ENCODE measurements at regions not wholly inside any gene's neighbourhood (a gene's known extent, or its start where the extent isn't known, plus 50 kb on each side); places are given as distances from the start of the nearest gene placed in this dataset.
"Not testable (repeated sequence)": the region's sequence is repeated elsewhere in the genome, so short reads cannot be mapped to it uniquely, and the experiment has no call there.

- H3K4me3 ChIP-seq (ENCODE audit: low read length) = no peak overlapping the region
- no peaks in the 10 kb centered on the region for H3K4me1 ChIP-seq (ENCODE audit: control insufficient read depth, insufficient read depth, low read length)
- no peak overlapping the region for H3K27ac ChIP-seq (ENCODE audit: low read length)
- no peaks in the 10 kb centered on the region for H3K27me3 ChIP-seq (ENCODE audit: control insufficient read depth, insufficient read depth, low read length)
- H3K9me3 ChIP-seq (ENCODE audit: control insufficient read depth, insufficient read depth, low read length) = no peaks in the 10 kb centered on the region
- no peak for DNase-seq (ENCODE audit: low read depth, low spot score)
- WGBS (ENCODE audit: insufficient coverage, insufficient read length) = no CpG with 5 or more reads among the region's 6 CpGs
- no peaks in the 10 kb centered on the region; the same call in 1 of the 2 replicates for H3K36me3 ChIP-seq (ENCODE audit: control insufficient read depth, insufficient read depth, low read length)
These were observed 221.3 kb downstream of the FOXD2 start for GRCh38 chr1:47659146-47659545.

- Histone ChIP-seq H3K4me3 (ENCODE audit: low read length) (no peak overlapping the region), H3K36me3 (ENCODE audit: control insufficient read depth, insufficient read depth, low read length) (no peaks in the 10 kb centered on the region; the same call in 1 of the 2 replicates), H3K4me1 (ENCODE audit: control insufficient read depth, insufficient read depth, low read length) (no peaks in the 10 kb centered on the region), H3K9me3 (ENCODE audit: control insufficient read depth, insufficient read depth, low read length) (no peaks in the 10 kb centered on the region), H3K27ac (ENCODE audit: low read length) (no peak overlapping the region), H3K27me3 (ENCODE audit: control insufficient read depth, insufficient read depth, low read length) (no peaks in the 10 kb centered on the region)
- no CpG with 5 or more reads among the region's 1 CpG for WGBS (ENCODE audit: insufficient coverage, insufficient read length)
- DNase-seq (ENCODE audit: low read depth, low spot score) = no peak
These were observed 222.8 kb downstream of the FOXD2 start for GRCh38 chr1:47660622-47661021.

- DNase-seq (ENCODE audit: low read depth, low spot score) = no peak
- Histone ChIP-seq H3K27me3 (ENCODE audit: control insufficient read depth, insufficient read depth, low read length) (no peaks in the 10 kb centered on the region), H3K4me1 (ENCODE audit: control insufficient read depth, insufficient read depth, low read length) (no peaks in the 10 kb centered on the region), H3K36me3 (ENCODE audit: control insufficient read depth, insufficient read depth, low read length) (no peaks in the 10 kb centered on the region; the same call in 1 of the 2 replicates), H3K27ac (ENCODE audit: low read length) (no peak overlapping the region), H3K9me3 (ENCODE audit: control insufficient read depth, insufficient read depth, low read length) (no peaks in the 10 kb centered on the region), H3K4me3 (ENCODE audit: low read length) (no peak overlapping the region)
- no CpG with 5 or more reads among the region's 6 CpGs for WGBS (ENCODE audit: insufficient coverage, insufficient read length)
These were observed 223.2 kb downstream of the FOXD2 start for GRCh38 chr1:47661040-47661439.

- no peak for DNase-seq (ENCODE audit: low read depth, low spot score)
- WGBS (ENCODE audit: insufficient coverage, insufficient read length) = no CpG with 5 or more reads among the region's 3 CpGs
These were observed 224.2 kb downstream of the FOXD2 start for GRCh38 chr1:47662068-47662467.

GRCh38 chr1:47663286-47663685 is 225.4 kb downstream of the FOXD2 start:
- Histone ChIP-seq H3K9me3 (ENCODE audit: control insufficient read depth, insufficient read depth, low read length) (no peaks in the 10 kb centered on the region), H3K27ac (ENCODE audit: low read length) (no peak overlapping the region)

More at GRCh38 chr1:47662068-47662467, 224.2 kb downstream of the FOXD2 start:
- Histone ChIP-seq H3K27ac (ENCODE audit: low read length) (no peak overlapping the region), H3K36me3 (ENCODE audit: control insufficient read depth, insufficient read depth, low read length) (no peaks in the 10 kb centered on the region; the same call in 1 of the 2 replicates), H3K4me1 (ENCODE audit: control insufficient read depth, insufficient read depth, low read length) (no peaks in the 10 kb centered on the region), H3K4me3 (ENCODE audit: low read length) (no peak overlapping the region), H3K9me3 (ENCODE audit: control insufficient read depth, insufficient read depth, low read length) (no peaks in the 10 kb centered on the region), H3K27me3 (ENCODE audit: control insufficient read depth, insufficient read depth, low read length) (no peaks in the 10 kb centered on the region)

GRCh38 chr1:47664356-47664755 is 226.5 kb downstream of the FOXD2 start:
- H3K4me3 ChIP-seq (ENCODE audit: low read length) = no peak overlapping the region
- no CpG with 5 or more reads among the region's 4 CpGs for WGBS (ENCODE audit: insufficient coverage, insufficient read length)
- no peak for DNase-seq (ENCODE audit: low read depth, low spot score)
- no peaks in the 10 kb centered on the region for H3K4me1 ChIP-seq (ENCODE audit: control insufficient read depth, insufficient read depth, low read length)
- no peaks in the 10 kb centered on the region for H3K27me3 ChIP-seq (ENCODE audit: control insufficient read depth, insufficient read depth, low read length)
- H3K27ac ChIP-seq (ENCODE audit: low read length) = no peak overlapping the region
- H3K9me3 ChIP-seq (ENCODE audit: control insufficient read depth, insufficient read depth, low read length) = no peaks in the 10 kb centered on the region
- H3K36me3 ChIP-seq (ENCODE audit: control insufficient read depth, insufficient read depth, low read length) = no peaks in the 10 kb centered on the region

More at GRCh38 chr1:47663286-47663685, 225.4 kb downstream of the FOXD2 start:
- Histone ChIP-seq H3K4me1 (ENCODE audit: control insufficient read depth, insufficient read depth, low read length) (no peaks in the 10 kb centered on the region), H3K36me3 (ENCODE audit: control insufficient read depth, insufficient read depth, low read length) (no peaks in the 10 kb centered on the region; the same call in 1 of the 2 replicates), H3K4me3 (ENCODE audit: low read length) (no peak overlapping the region), H3K27me3 (ENCODE audit: control insufficient read depth, insufficient read depth, low read length) (no peaks in the 10 kb centered on the region)
- DNase-seq (ENCODE audit: low read depth, low spot score) = no peak
- WGBS (ENCODE audit: insufficient coverage, insufficient read length) = no CpG with 5 or more reads among the region's 6 CpGs

- not testable (repeated sequence) for DNase-seq (ENCODE audit: low read depth, low spot score); H3K27me3 ChIP-seq (ENCODE audit: control insufficient read depth, insufficient read depth, low read length); H3K9me3 ChIP-seq (ENCODE audit: control insufficient read depth, insufficient read depth, low read length); H3K27ac ChIP-seq (ENCODE audit: low read length); H3K4me1 ChIP-seq (ENCODE audit: control insufficient read depth, insufficient read depth, low read length); H3K4me3 ChIP-seq (ENCODE audit: low read length); H3K36me3 ChIP-seq (ENCODE audit: control insufficient read depth, insufficient read depth, low read length)
- no CpG with 5 or more reads among the region's 8 CpGs for WGBS (ENCODE audit: insufficient coverage, insufficient read length)
These were observed 227.1 kb downstream of the FOXD2 start for GRCh38 chr1:47664896-47665295.

- Histone ChIP-seq H3K9me3 (ENCODE audit: control insufficient read depth, insufficient read depth, low read length) (no peaks in the 10 kb centered on the region), H3K27me3 (ENCODE audit: control insufficient read depth, insufficient read depth, low read length) (no peaks in the 10 kb centered on the region), H3K36me3 (ENCODE audit: control insufficient read depth, insufficient read depth, low read length) (no peaks in the 10 kb centered on the region), H3K27ac (ENCODE audit: low read length) (no peak overlapping the region), H3K4me1 (ENCODE audit: control insufficient read depth, insufficient read depth, low read length) (no peaks in the 10 kb centered on the region), H3K4me3 (ENCODE audit: low read length) (no peak overlapping the region)
- no peak for DNase-seq (ENCODE audit: low read depth, low spot score)
- no CpG with 5 or more reads among the region's 10 CpGs for WGBS (ENCODE audit: insufficient coverage, insufficient read length)
These were observed 231.3 kb downstream of the FOXD2 start for GRCh38 chr1:47669081-47669585.

GRCh38 chr1:47672622-47673021 is 234.8 kb downstream of the FOXD2 start:
- H3K4me3 ChIP-seq (ENCODE audit: low read length) = no peak overlapping the region
- H3K27ac ChIP-seq (ENCODE audit: low read length) = no peak overlapping the region
- no peaks in the 10 kb centered on the region for H3K9me3 ChIP-seq (ENCODE audit: control insufficient read depth, insufficient read depth, low read length)
- H3K36me3 ChIP-seq (ENCODE audit: control insufficient read depth, insufficient read depth, low read length) = no peaks in the 10 kb centered on the region
- DNase-seq (ENCODE audit: low read depth, low spot score) = no peak
- no peaks in the 10 kb centered on the region for H3K27me3 ChIP-seq (ENCODE audit: control insufficient read depth, insufficient read depth, low read length)
- no peaks in the 10 kb centered on the region; the same call in 1 of the 2 replicates for H3K4me1 ChIP-seq (ENCODE audit: control insufficient read depth, insufficient read depth, low read length)

GRCh38 chr1:47674189-47674588 is 236.3 kb downstream of the FOXD2 start:
- Histone ChIP-seq H3K9me3 (ENCODE audit: control insufficient read depth, insufficient read depth, low read length) (no peaks in the 10 kb centered on the region), H3K4me1 (ENCODE audit: control insufficient read depth, insufficient read depth, low read length) (no peaks in the 10 kb centered on the region; the same call in 1 of the 2 replicates)

GRCh38 chr1:47675047-47675675 is 237.3 kb downstream of the FOXD2 start:
- Histone ChIP-seq H3K4me3 (ENCODE audit: low read length) (no peak overlapping the region), H3K36me3 (ENCODE audit: control insufficient read depth, insufficient read depth, low read length) (no peaks in the 10 kb centered on the region), H3K4me1 (ENCODE audit: control insufficient read depth, insufficient read depth, low read length) (no peaks in the 10 kb centered on the region; the same call in 1 of the 2 replicates), H3K27me3 (ENCODE audit: control insufficient read depth, insufficient read depth, low read length) (no peaks in the 10 kb centered on the region), H3K9me3 (ENCODE audit: control insufficient read depth, insufficient read depth, low read length) (no peaks in the 10 kb centered on the region), H3K27ac (ENCODE audit: low read length) (no peak overlapping the region)
- no peak for DNase-seq (ENCODE audit: low read depth, low spot score)
- no CpG with 5 or more reads among the region's 3 CpGs for WGBS (ENCODE audit: insufficient coverage, insufficient read length)

More at GRCh38 chr1:47674189-47674588, 236.3 kb downstream of the FOXD2 start:
- Histone ChIP-seq H3K36me3 (ENCODE audit: control insufficient read depth, insufficient read depth, low read length) (no peaks in the 10 kb centered on the region), H3K27ac (ENCODE audit: low read length) (no peak overlapping the region), H3K27me3 (ENCODE audit: control insufficient read depth, insufficient read depth, low read length) (no peaks in the 10 kb centered on the region), H3K4me3 (ENCODE audit: low read length) (no peak overlapping the region)
- no peak for DNase-seq (ENCODE audit: low read depth, low spot score)
